ENCODE measurements at regions not wholly inside any gene's neighbourhood (a gene's known extent, or its start where the extent isn't known, plus 50 kb on each side); places are given as distances from the start of the nearest gene placed in this dataset.

DNA sequence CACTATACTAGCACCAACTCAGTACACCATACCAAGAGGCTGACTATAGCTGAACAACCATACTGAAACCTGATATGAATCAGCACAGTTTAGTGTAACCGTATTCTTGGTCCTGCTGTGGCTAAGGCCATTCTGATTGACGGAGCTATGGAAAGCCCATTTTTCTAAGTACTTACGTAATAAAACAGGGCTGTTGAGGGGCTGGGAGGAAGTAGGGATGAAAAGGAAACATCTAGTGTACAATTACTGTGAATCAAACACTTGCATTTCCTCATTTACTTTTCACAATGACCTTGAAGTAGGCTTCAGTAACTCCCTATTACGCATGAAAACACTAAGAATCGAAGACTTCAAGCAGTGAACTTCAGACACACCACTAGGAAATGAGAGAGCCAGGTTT is 198.2 kb downstream of the BTG1 start:
- Histone ChIP-seq H3K4me3 (ENCODE audit: low read length in 2 of 2) (no peak overlapping the region), H3K4me1 (ENCODE audit: insufficient read depth, low read length) (peaks cover 15% of the 10 kb centered on the region), H3K36me3 (ENCODE audit: insufficient read depth, low read length) (no peaks in the 10 kb centered on the region), H3K27me3 (ENCODE audit: insufficient read depth, low read length) (no peaks in the 10 kb centered on the region), H3K9me3 (ENCODE audit: control insufficient read depth in 1 of 2, low read length in 2 of 2) (no peaks in the 10 kb centered on the region), H3K27ac (ENCODE audit: low read depth, low read length) (no peak overlapping the region)
- H3K4me1 Mint-ChIP-seq: peaks cover 8 to 19% (median 15%) of the 10 kb centered on the region in 4 donors
- H3K27ac Mint-ChIP-seq: peak overlapping the region in 1 of 7 donors; percentile 49
- ChIA-PET POLR2A (ENCODE audit: partially characterized antibody) (interaction anchor here (1.1 kb wide), 1 partner anchor 189 kb away, joined by 3 read pairs; no protein-coding TSS in a partner anchor), CTCF (ENCODE audit: partially characterized antibody) (interaction anchor here (0.7 to 1.2 kb wide), 2 partner anchors 62 to 135 kb away, joined by 3 to 4 read pairs; no protein-coding TSS in a partner anchor)
- H3K4me3 Mint-ChIP-seq: no peak overlapping the region
- DNase-seq: no peak
- intact Hi-C loops (cut with micrococcal nuclease): no loop called here
- no peaks in the 10 kb centered on the region for H3K36me3 Mint-ChIP-seq
- no peaks in the 10 kb centered on the region for H3K27me3 Mint-ChIP-seq
- H3K9me3 Mint-ChIP-seq: peaks cover 0 to 3% (median under 1%) of the 10 kb centered on the region in 8 donors

DNA sequence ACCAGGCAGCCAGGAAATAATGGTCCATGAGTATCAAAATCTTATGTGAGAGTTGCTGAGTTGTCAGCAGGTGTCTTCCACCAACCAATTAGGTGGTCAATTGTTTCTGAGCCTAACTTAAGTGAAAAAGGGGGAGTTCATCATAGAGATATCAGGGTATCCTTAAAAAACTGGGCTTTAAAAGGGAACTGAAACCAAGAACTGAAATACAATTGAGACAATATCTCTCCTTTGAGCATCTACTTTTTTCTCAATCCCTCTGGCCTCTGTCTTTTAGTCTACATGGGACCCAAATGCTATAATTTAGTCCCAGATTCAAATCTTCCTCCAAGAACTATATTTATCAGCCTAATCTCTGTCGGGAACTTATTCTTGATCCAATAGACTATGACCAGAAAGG is 201.0 kb downstream of the BTG1 start:
- no peak overlapping the region for H3K27ac ChIP-seq (ENCODE audit: low read depth, low read length)
- no peak overlapping the region for H3K4me3 ChIP-seq (ENCODE audit: low read length in 2 of 2)
- H3K4me1 ChIP-seq (ENCODE audit: insufficient read depth, low read length): peaks cover 15% of the 10 kb centered on the region
- Mint-ChIP-seq H3K4me3 (no peak overlapping the region), H3K4me1 (peaks cover 8 to 17% (median 15%) of the 10 kb centered on the region in 4 donors), H3K27me3 (no peaks in the 10 kb centered on the region), H3K36me3 (peaks cover 0 to 4% of the 10 kb centered on the region in 2 donors), H3K9me3 (peaks cover 0 to 9% (median 2%) of the 10 kb centered on the region in 8 donors), H3K27ac (no peak overlapping the region)
- intact Hi-C loops (cut with micrococcal nuclease): no loop called here
- no peak for DNase-seq
- CTCF ChIA-PET (ENCODE audit: partially characterized antibody): no interaction called here
- no peaks in the 10 kb centered on the region for H3K36me3 ChIP-seq (ENCODE audit: insufficient read depth, low read length)
- H3K9me3 ChIP-seq (ENCODE audit: control insufficient read depth in 1 of 2, low read length in 2 of 2): no peaks in the 10 kb centered on the region
- no peaks in the 10 kb centered on the region for H3K27me3 ChIP-seq (ENCODE audit: insufficient read depth, low read length)
- POLR2A ChIA-PET (ENCODE audit: partially characterized antibody): no interaction called here

DNA sequence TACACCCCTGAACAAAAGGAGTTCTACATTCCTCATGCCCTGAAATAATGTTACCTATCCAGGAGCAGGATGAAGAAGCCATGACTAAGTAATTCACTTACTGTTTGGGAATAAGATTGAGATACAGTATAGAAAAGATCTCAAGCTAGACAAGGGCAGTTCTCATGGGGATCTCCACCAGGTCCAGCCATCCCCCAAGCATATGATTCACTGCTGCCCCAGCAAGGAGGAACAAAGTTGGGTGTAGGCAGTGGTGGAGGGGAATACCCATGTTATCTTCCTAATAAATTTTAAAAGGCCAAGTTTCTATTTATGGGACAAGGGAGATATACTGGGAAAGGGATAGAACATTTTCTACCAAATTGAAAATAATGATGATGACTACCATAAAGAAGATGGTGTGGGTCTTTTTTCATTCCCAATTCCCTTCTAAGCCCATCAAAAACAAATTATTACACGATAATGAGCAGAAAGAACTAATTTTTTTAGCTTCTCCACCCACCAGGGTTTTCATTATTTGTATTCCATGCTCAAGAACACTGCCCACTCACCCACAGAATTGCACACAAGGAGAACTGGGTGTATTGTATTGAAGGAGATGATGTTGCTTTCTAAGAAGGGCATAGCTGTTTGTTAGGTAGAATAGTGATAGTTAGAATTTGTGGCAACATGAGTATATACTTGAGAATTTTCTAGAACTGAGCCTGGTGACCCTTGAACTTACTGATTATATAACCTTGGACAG is 204.6 kb downstream of the BTG1 start:
- no peak for DNase-seq
- CTCF ChIA-PET (ENCODE audit: partially characterized antibody): interaction anchor here (1.1 kb wide), 1 partner anchor 129 kb away, joined by 3 read pairs; no protein-coding TSS in a partner anchor
- Histone ChIP-seq H3K4me1 (ENCODE audit: insufficient read depth, low read length) (no peaks in the 10 kb centered on the region), H3K9me3 (ENCODE audit: control insufficient read depth in 1 of 2, low read length in 2 of 2) (no peaks in the 10 kb centered on the region), H3K4me3 (ENCODE audit: low read length in 2 of 2) (no peak overlapping the region), H3K36me3 (ENCODE audit: insufficient read depth, low read length) (no peaks in the 10 kb centered on the region), H3K27ac (ENCODE audit: low read depth, low read length) (no peak overlapping the region), H3K27me3 (ENCODE audit: insufficient read depth, low read length) (no peaks in the 10 kb centered on the region)
- Mint-ChIP-seq H3K27me3 (no peaks in the 10 kb centered on the region), H3K36me3 (peaks cover 0 to 4% of the 10 kb centered on the region in 2 donors), H3K4me3 (no peak overlapping the region), H3K4me1 (no peaks in the 10 kb centered on the region), H3K9me3 (peaks cover 0 to 9% (median 2%) of the 10 kb centered on the region in 8 donors), H3K27ac (no peak overlapping the region)
- POLR2A ChIA-PET (ENCODE audit: partially characterized antibody): interaction anchor here (0.6 kb wide), 1 partner anchor 24 kb away, joined by 4 read pairs; no protein-coding TSS in a partner anchor
- intact Hi-C loops (cut with micrococcal nuclease): no loop called here

DNA sequence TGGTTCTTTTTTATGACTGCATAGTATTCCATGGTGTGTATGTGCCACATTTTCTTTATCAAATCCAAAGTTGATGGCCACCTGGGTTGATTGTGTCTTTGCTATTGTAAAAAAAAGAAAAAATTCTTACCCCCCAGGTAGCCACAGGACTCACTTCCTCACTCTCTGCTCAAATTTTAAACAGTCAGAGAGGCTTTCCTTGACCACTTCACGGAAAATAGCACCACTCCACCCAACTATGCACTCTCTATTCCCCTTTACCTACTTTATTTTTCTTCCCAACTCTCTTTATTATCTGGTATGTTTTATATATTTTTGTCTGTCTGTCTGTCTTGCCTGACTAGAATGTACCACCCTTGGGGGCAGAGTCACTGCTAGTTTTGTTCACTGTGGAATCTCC is 205.3 kb downstream of the BTG1 start:
- H3K27ac Mint-ChIP-seq: no peak overlapping the region
- CTCF ChIA-PET (ENCODE audit: partially characterized antibody): interaction anchor here (1.1 kb wide), 1 partner anchor 630 kb away, joined by 3 read pairs; no protein-coding TSS in a partner anchor
- intact Hi-C loops (cut with micrococcal nuclease): no loop called here

DNA sequence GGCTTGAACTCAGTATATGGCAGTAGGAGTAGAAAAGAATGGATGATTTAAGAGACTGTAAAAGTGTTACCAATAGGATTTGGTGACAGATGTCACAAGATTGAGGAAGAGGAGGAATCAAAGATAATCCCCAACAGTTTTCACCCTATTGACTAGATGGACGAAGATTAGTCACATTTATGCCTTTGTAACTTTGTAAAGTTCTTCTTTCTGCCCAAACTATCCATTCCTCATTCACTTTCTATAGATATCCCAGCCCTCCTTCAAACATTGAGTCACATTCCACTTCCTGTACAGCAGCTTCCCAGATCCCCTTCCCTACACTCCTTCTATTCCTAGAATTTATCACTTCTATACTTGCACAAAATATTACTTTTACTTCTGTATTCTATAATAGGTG is 207.9 kb downstream of the BTG1 start:
- ChIA-PET POLR2A (ENCODE audit: partially characterized antibody) (no interaction called here), CTCF (ENCODE audit: partially characterized antibody) (no interaction called here)
- DNase-seq: no peak
- Mint-ChIP-seq H3K27ac (no peak overlapping the region), H3K4me1 (peaks cover 0 to 5% (median 1%) of the 10 kb centered on the region in 4 donors), H3K4me3 (no peak overlapping the region), H3K27me3 (no peaks in the 10 kb centered on the region), H3K9me3 (peaks cover 0 to 9% (median 0%) of the 10 kb centered on the region in 8 donors), H3K36me3 (peaks cover 0 to 4% of the 10 kb centered on the region in 2 donors)
- no peak overlapping the region for H3K4me3 ChIP-seq (ENCODE audit: low read length in 2 of 2)
- no peaks in the 10 kb centered on the region for H3K9me3 ChIP-seq (ENCODE audit: control insufficient read depth in 1 of 2, low read length in 2 of 2)
- no peaks in the 10 kb centered on the region for H3K27me3 ChIP-seq (ENCODE audit: insufficient read depth, low read length)
- intact Hi-C loops (cut with micrococcal nuclease): no loop called here
- H3K4me1 ChIP-seq (ENCODE audit: insufficient read depth, low read length): no peaks in the 10 kb centered on the region
- no peaks in the 10 kb centered on the region for H3K36me3 ChIP-seq (ENCODE audit: insufficient read depth, low read length)
- no peak overlapping the region for H3K27ac ChIP-seq (ENCODE audit: low read depth, low read length)

More for the DNA sequence above, 205.3 kb downstream of the BTG1 start:
- no peaks in the 10 kb centered on the region for H3K9me3 ChIP-seq (ENCODE audit: control insufficient read depth in 1 of 2, low read length in 2 of 2)
- DNase-seq: no peak
- H3K4me3 Mint-ChIP-seq: no peak overlapping the region
- no peaks in the 10 kb centered on the region for H3K36me3 ChIP-seq (ENCODE audit: insufficient read depth, low read length)
- peaks cover 0 to 9% (median 2%) of the 10 kb centered on the region in 8 donors for H3K9me3 Mint-ChIP-seq
- POLR2A ChIA-PET (ENCODE audit: partially characterized antibody): no interaction called here
- H3K27me3 ChIP-seq (ENCODE audit: insufficient read depth, low read length): no peaks in the 10 kb centered on the region
- H3K36me3 Mint-ChIP-seq: peaks cover 0 to 4% of the 10 kb centered on the region in 2 donors
- H3K4me1 Mint-ChIP-seq: peaks cover 0 to under 1% (median 0%) of the 10 kb centered on the region in 4 donors
- H3K27ac ChIP-seq (ENCODE audit: low read depth, low read length): no peak overlapping the region
- H3K4me3 ChIP-seq (ENCODE audit: low read length in 2 of 2): no peak overlapping the region
- H3K4me1 ChIP-seq (ENCODE audit: insufficient read depth, low read length): no peaks in the 10 kb centered on the region
- no peaks in the 10 kb centered on the region for H3K27me3 Mint-ChIP-seq

DNA sequence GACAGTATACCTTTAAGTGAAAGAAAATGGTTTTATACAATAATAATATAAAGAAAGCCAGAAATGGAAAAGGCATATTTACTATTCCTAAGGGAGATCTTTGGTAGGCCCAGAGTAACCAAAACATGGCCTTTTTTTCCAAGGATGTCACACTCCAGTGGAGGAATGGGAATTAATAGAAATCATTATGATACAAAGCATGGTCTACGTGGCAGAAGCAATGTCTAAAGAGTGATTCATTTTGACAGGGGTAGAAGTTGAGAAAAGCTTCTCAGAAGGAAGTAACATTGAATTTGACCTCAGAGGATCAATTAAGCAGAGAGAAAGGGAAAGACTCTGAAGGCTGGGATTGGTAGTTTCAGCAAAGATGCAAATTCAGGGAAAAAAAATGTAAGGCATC is 208.6 kb downstream of the BTG1 start:
- H3K27ac Mint-ChIP-seq: no peak overlapping the region

DNA sequence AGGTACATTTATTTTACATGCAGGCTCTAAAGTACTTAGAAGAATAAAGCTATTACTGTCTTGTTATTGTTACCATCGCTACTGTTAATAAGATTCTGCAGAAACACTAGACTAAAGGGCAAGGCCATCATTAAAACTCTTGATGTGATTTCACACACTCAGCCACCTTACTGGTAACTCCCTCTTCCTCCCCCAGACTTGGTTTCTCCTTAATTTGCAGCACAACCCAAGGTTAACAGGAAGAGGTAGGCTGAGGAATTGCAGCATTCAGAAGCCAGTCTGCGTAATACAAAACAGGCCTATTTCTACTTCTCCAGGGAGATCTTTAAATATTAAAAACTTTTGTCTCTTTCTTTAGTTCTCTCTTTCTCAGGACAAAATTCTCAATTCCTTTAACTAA is 210.3 kb downstream of the BTG1 start:
- Histone ChIP-seq H3K4me1 (ENCODE audit: insufficient read depth, low read length) (no peaks in the 10 kb centered on the region), H3K9me3 (ENCODE audit: control insufficient read depth in 1 of 2, low read length in 2 of 2) (no peaks in the 10 kb centered on the region), H3K27ac (ENCODE audit: low read depth, low read length) (no peak overlapping the region), H3K4me3 (ENCODE audit: low read length in 2 of 2) (no peak overlapping the region), H3K27me3 (ENCODE audit: insufficient read depth, low read length) (no peaks in the 10 kb centered on the region), H3K36me3 (ENCODE audit: insufficient read depth, low read length) (no peaks in the 10 kb centered on the region)
- Mint-ChIP-seq H3K27me3 (no peaks in the 10 kb centered on the region), H3K27ac (no peak overlapping the region), H3K4me3 (no peak overlapping the region), H3K36me3 (peaks cover 0 to 4% of the 10 kb centered on the region in 2 donors), H3K4me1 (peaks cover 0 to 5% (median 3%) of the 10 kb centered on the region in 4 donors), H3K9me3 (peaks cover 0 to 5% (median 0%) of the 10 kb centered on the region in 8 donors)
- intact Hi-C loops (cut with micrococcal nuclease): no loop called here
- ChIA-PET POLR2A (ENCODE audit: partially characterized antibody) (no interaction called here), CTCF (ENCODE audit: partially characterized antibody) (no interaction called here)
- no peak for DNase-seq

More for the DNA sequence above, 208.6 kb downstream of the BTG1 start:
- H3K27ac ChIP-seq (ENCODE audit: low read depth, low read length): no peak overlapping the region
- H3K27me3 ChIP-seq (ENCODE audit: insufficient read depth, low read length): no peaks in the 10 kb centered on the region
- intact Hi-C loops (cut with micrococcal nuclease): no loop called here
- Mint-ChIP-seq H3K9me3 (peaks cover 0 to 9% (median 0%) of the 10 kb centered on the region in 8 donors), H3K27me3 (no peaks in the 10 kb centered on the region), H3K4me3 (no peak overlapping the region), H3K36me3 (peaks cover 0 to 4% of the 10 kb centered on the region in 2 donors), H3K4me1 (peaks cover 0 to 5% (median 1%) of the 10 kb centered on the region in 4 donors)
- no peaks in the 10 kb centered on the region for H3K4me1 ChIP-seq (ENCODE audit: insufficient read depth, low read length)
- POLR2A ChIA-PET (ENCODE audit: partially characterized antibody): no interaction called here
- no peak for DNase-seq
- no peaks in the 10 kb centered on the region for H3K9me3 ChIP-seq (ENCODE audit: control insufficient read depth in 1 of 2, low read length in 2 of 2)
- no peak overlapping the region for H3K4me3 ChIP-seq (ENCODE audit: low read length in 2 of 2)
- no peaks in the 10 kb centered on the region for H3K36me3 ChIP-seq (ENCODE audit: insufficient read depth, low read length)
- CTCF ChIA-PET (ENCODE audit: partially characterized antibody): no interaction called here

Data from CD4-positive, alpha-beta memory T cell (primary cell).